ENCODE measurements at regions not wholly inside any gene's neighbourhood (a gene's known extent, or its start where the extent isn't known, plus 50 kb on each side); places are given as distances from the start of the nearest gene placed in this dataset.

- no peak for DNase-seq
These were observed 941.0 kb upstream of the INTU start for GRCh38 chr4:126691797-126692196.

GRCh38 chr4:126697748-126698147 is 935.0 kb upstream of the INTU start:
- DNase-seq = no peak

- no peak for DNase-seq
These were observed 934.5 kb upstream of the INTU start for GRCh38 chr4:126698224-126698623.

GRCh38 chr4:126701756-126702155 is 931.0 kb upstream of the INTU start:
- DNase-seq = no peak

- no peak for DNase-seq
These were observed 930.0 kb upstream of the INTU start for GRCh38 chr4:126702747-126703146.

- no peak for DNase-seq
These were observed 927.5 kb upstream of the INTU start for GRCh38 chr4:126705266-126705665.

- DNase-seq = no peak
These were observed 924.0 kb upstream of the INTU start for GRCh38 chr4:126708716-126709115.

GRCh38 chr4:126710935-126711334 is 921.8 kb upstream of the INTU start:
- DNase-seq = no peak

- no peak for DNase-seq
These were observed 917.7 kb upstream of the INTU start for GRCh38 chr4:126715067-126715466.

GRCh38 chr4:126715681-126716080 is 917.1 kb upstream of the INTU start:
- no peak for DNase-seq

GRCh38 chr4:126718136-126718535 is 914.6 kb upstream of the INTU start:
- no peak for DNase-seq

GRCh38 chr4:126719852-126720251 is 912.9 kb upstream of the INTU start:
- no peak for DNase-seq

- no peak for DNase-seq
These were observed 906.9 kb upstream of the INTU start for GRCh38 chr4:126725906-126726305.

- no peak for DNase-seq
These were observed 905.3 kb upstream of the INTU start for GRCh38 chr4:126727461-126727860.

- no peak for DNase-seq
These were observed 901.7 kb upstream of the INTU start for GRCh38 chr4:126731062-126731461.

GRCh38 chr4:126733301-126733700 is 899.5 kb upstream of the INTU start:
- DNase-seq = no peak

GRCh38 chr4:126734465-126734864 is 898.3 kb upstream of the INTU start:
- DNase-seq = no peak

GRCh38 chr4:126735294-126736132 is 897.2 kb upstream of the INTU start:
- no peak for DNase-seq

GRCh38 chr4:126736133-126736518 is 896.6 kb upstream of the INTU start:
- DNase-seq = no peak

GRCh38 chr4:126737899-126738526 is 894.7 kb upstream of the INTU start:
- DNase-seq = no peak

- DNase-seq = no peak
These were observed 894.2 kb upstream of the INTU start for GRCh38 chr4:126738527-126738923.

GRCh38 chr4:126738926-126739325 is 893.8 kb upstream of the INTU start:
- no peak for DNase-seq

GRCh38 chr4:126740687-126741086 is 892.1 kb upstream of the INTU start:
- DNase-seq = no peak

- DNase-seq = no peak
These were observed 890.7 kb upstream of the INTU start for GRCh38 chr4:126742048-126742447.

All from left kidney (tissue), 1 donor.